Activated CD8-positive, alpha-beta memory T cell treated with anti-CD3 and anti-CD28 coated beads for 4 hours (primary cell): ENCODE measurements at regions not wholly inside any gene's neighbourhood (a gene's known extent, or its start where the extent isn't known, plus 50 kb on each side); places are given as distances from the start of the nearest gene placed in this dataset.
"Not testable (repeated sequence)": the region's sequence is repeated elsewhere in the genome, so short reads cannot be mapped to it uniquely, and the experiment has no call there.

ENCODE experiments used
- DNase-seq, 2 donors: peaks; one replicate each; pipeline ENCODE4 v3.0.0-alpha.2; 2020; ENCODE audit warnings: low read depth in 2 of 2

DNA sequence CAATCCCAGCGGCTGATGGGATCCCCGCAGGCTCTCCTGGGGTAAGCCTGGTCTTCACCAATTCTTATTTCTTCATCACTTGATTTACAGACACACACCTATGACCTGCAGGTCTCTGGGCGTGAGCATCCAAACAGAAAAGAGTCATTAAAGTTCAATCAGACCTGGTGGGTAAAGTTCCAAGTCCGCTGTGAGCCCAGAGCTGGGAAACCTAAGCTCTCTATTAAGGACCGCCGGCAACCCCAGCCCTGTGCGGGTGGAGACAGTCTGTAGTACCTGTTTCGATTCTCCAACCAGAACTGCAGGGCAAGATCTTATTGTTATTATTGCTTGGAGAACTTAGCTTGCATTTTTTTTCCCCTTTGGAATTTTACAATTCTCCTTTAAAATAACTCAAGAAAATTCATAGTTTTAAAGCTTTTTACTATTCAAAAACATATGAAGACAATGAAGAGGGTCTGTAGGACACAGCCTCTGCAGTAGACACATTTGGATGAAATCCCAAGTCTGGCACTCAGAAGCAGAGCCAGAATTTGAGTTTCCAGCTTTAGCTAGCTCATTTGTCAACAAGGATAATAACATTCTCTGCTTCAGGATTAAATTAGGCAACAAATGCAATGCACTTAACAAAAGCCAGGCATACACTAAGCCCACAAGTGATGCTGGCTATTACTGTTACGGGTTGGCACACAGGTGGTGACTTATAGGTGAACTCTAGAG lies 376.4 kb downstream of the INSIG2 start:
- no peak for DNase-seq

DNA sequence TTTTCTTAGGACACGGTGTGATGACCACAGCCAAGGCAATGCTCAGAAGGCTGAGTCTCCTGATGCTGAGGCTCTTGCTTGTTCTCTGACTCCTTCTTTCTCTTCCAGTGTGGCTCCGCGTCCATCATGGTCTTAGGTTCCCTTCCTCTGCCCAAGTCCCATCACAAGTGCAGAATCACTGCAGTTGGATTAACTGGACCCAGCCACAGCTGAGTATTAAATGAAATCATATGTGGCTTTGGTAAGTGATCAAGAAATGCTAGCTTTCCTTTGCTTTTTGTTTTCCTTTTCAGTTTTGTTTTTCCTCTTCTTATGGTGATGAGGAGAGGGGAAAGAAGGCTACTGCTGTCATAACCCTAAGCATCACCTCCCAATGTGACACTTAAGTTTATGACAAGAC lies 375.8 kb downstream of the INSIG2 start:
- DNase-seq: no peak

DNA sequence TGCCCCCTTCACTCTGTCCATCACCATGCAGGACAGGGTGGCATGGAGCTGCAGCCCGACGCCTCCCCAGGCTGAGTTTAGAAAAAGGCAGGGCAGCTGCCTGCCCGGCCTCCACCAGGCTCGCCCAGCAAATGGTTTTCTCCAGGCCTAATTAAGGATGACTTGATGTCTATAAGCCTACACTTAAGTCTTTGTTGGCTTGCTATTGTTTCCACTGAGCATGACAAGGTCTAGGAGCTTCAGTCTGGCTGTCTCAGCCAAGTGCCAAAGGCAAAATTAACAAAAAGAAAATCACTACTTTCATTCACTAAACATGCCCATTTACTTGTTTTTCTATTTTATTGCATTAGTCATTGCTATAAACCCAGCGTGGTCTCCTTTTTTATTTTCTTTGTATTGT lies 372.2 kb downstream of the INSIG2 start:
- no peak for DNase-seq

DNA sequence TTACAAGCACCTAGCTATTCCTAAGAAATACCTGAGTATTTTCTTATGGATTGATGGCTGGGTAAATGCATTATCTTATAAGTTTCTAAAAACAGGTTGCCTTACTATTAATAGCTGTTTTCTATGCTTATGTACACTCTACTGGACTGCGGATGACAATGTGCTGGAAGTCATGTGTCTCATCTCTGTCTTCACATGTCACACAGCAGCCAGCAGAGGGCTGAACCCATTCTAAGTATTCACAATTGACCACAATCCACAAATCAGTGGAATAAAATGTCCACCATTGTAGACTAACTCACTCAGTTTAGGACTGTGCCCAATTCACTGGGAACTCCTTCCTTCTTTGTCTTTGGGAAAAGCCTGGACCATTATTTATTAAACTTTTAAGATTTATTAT lies 371.2 kb downstream of the INSIG2 start:
- DNase-seq: no peak

DNA sequence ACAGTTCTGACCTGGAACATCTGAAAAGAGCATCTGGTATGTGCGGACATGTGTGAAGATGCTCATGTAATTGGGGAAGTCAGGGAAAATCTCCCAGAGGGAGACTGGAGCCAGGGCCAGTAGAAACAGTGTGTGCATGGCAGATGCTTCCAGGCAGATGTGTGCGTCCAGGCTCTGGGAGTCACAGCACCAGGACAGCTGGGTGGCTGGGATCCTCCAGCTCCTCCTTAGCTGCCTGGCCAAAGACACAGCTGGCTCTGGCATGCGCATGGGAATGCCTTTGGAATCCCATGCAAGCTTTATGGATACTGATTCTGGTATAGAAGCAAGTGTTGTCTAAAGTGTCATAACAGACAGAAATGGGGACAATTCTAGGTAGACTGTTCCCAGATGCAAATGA lies 369.7 kb downstream of the INSIG2 start:
- DNase-seq: no peak

DNA sequence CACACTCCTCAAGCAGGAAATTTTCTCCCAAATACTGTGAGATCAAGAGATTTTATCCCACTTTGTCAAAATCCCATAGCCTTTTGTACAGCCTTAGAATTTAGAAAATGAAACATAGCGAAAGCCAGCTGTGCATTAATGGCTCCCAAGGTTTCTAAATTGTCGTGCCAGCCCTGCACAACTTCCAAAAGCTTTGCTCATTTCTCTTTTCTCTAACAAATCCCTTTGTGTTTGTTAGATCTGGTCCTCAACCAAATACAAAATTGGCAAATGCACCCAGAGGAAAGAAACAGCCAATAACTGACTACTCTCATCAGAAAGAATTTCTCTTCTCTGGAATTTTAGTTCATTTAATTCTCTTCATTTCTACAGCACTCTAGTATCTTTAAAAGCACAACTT lies 361.1 kb downstream of the INSIG2 start:
- no peak for DNase-seq

DNA sequence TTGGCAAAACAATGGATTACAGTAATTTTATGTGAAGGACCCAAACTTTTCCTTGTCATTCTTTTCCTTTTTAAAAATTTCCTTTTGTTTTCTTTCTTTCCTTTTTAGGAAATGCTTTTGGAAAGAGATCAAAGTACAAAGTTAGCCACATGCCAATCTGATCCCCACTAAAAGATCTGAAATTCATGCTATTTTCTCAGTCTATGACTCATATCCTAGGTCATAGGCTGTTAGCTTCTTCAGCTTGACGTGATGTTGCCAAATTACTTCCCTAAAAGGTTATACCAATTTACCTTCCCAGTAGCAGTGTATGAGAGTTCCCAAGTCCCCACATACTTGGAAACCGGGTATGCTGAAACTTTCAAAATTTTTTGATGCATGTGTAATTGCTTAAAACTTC lies 355.3 kb downstream of the INSIG2 start:
- DNase-seq: no peak

DNA sequence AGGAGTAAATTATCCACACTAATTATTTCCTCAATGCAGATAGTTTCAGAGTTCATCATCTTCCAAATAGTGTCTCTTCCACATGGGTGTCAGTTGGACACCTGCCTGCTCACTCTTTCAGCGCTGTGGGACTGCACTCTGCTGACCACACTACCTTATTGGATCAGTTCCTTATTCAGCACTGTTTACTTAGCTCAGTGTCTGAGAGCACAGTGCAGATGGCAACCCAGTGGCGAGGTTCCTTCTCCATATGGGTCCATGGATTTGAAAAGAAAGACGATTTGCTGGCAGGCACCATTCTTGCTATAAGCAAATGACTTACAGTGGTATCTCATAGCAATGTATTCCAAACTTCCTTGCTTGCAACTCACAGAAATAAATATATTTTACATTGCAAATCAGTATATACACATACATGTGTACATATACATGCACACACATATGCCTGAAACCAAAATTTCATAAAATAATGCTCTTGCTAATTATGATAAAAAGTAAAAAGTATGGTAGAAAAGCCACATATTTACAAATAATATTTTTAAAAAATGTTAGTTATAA lies 354.8 kb downstream of the INSIG2 start:
- no peak for DNase-seq

DNA sequence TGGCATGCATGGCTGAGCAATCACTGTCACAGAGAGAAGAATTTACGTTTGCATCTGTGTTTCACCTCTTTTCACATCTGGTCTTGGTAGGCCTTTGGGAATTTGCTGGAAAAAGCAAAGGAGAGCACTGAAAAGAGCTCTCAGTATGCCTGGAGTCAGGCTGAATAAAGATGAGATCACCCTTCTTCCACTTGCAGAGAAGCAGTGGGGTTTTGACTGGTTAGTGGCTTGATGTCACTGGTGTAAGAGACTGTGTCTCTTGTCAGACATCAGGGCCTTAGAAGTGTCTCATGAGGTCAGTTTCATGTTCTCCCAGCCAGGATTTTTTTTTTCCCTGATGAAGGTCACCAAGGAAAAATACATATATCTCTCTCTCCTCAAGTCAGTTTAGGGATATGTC lies 353.8 kb downstream of the INSIG2 start:
- no peak for DNase-seq

DNA sequence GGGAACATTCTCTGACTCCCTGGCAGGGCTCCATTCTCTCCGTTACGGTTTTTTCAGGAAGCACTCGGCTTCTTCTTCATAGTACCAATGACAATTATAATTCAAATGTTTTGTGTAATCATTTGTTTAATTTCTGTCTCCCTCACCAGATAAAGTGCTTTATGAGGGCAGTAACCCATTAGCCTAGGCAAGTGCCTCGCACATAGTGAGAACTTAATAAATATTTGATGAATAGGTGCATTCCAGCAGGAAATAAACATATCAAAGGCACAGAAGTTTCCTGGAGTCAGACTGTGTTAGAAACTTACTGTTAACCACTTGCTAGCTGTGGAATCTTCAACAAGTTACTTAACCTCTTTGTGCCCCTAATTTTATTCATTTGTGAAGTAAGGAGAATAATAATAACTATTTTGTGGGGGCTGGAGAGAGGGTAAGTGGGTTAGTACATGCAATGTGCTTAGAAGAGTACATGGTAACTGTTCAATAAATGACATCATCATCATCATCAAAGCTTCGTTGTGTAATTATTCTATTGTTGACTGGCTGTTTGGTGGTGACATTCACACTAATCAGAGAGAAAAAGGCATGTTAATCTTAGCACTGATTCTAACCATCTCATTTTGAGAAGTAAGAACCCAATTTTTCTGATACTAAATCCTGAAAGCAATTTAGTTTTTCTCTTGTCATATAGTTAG lies 352.3 kb downstream of the INSIG2 start:
- DNase-seq: no peak

DNA sequence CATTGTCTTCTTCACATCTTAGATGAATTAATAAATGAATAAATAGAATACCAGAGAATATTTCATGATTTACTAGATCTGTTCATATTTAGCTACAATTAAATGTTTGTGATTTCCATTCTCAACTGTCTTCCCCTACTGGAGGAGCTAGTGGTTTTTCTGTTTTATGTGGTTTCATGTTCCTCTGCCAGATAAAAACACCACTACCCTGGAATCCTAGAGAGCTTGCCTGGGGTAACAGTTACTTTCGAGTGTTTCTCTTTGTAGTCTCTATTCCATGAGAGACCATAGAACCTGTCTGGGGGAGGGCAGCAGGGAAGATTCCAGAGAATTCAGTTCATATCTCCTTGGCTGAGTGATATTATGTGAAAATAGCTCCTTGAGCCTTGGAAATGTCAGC lies 349.2 kb downstream of the INSIG2 start:
- DNase-seq: no peak

DNA sequence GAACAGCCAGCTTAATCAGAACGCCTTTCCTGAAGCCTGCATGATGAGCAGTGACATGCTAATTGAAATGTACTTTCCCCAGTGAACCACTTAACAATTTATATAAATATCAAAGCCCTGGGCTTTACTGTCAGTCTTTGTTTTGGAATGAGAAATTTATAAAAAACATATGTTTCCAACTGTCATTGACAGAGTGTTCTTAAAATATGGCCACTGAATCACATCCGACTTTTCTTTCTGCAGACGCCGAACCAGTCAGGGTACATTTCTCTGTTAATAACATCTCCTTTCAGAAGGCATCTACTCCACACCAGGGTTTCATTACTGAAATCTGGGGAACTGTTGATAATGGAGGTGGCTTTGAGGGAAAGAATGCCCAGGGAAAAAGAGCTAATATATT lies 343.7 kb downstream of the INSIG2 start:
- no peak for DNase-seq

DNA sequence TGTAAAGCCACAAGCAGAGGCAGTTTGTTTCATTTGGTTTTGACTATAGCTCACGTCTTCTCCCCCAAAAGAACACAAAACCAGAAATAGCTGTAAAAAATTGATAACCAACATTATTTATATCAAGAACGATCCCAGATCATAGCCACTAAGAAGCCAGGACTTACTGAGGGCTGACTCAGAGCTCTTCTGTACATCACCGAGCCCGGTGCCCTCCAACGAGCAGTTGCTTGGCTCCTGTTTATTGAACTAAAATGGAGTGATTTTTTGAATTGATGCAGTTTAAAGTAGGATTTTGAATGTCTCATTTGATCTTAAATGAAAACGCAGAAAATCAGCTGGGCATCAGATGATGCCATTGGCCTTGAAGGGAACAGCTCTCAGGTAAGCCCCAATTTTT lies 343.3 kb downstream of the INSIG2 start:
- no peak for DNase-seq

DNA sequence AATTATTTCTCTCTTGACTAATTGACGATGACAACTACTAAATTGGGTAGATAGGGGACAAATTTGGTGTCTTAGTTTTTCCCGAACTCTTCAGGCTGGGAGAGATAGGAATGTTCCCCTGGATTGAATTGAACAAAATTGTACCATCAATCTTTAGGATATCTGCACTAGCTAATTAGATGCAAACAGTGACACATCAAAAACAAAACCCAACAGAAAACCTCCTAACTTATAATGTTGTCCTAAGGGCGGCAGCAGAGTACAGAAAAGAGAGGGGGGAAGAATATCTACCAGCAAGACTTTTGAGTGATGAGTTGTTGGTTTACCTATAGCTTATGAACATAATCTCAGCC lies 342.9 kb downstream of the INSIG2 start:
- DNase-seq: no peak

DNA sequence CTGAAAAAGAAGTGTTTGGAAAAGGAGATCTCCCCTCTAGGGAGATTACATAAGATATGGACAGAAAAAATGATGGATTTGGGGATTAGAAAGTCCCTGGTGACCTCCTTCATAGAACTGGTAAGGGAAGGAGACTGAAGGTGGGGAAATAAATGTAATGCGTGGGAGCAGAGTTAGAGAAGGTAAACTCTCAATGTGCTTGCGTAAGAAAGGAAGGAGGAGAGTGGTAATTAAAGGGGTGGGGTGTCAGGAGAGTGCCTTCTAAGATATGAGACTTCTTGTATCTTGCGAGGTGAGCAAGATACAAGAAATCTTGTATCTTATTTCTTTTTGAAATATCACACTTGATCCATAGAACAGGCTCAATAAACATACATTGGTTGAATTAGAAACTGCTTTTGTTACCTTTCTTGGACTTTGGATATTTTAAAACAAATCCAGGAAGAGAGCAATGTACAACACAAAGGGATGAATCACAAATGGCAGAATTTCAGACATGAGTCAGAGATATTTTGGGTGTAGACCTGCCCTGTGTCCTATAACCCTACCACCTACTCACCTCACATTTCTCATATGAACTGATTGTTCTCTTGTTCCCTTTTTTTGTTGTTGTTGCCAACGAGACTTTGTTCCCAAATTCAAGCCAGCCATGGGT lies 342.4 kb downstream of the INSIG2 start:
- DNase-seq: no peak

DNA sequence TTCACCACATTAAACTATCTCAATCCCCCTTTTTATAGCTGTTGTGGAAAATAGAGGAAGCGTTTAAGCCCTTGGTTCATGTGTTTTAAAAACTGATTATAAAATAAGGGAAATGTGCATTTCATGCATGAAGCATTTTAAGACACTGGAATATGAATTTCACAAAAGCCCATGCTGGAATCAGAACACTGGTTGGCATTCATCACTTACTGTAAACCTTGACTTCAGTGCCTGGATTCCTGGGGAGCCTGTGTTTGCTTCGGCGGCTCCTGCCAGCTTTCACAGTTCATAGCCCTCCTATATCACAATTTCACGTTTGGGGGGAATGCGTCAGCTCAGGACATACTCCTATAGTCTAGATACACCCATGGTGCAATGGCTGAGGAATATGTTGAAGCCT lies 336.9 kb downstream of the INSIG2 start:
- DNase-seq: no peak

DNA sequence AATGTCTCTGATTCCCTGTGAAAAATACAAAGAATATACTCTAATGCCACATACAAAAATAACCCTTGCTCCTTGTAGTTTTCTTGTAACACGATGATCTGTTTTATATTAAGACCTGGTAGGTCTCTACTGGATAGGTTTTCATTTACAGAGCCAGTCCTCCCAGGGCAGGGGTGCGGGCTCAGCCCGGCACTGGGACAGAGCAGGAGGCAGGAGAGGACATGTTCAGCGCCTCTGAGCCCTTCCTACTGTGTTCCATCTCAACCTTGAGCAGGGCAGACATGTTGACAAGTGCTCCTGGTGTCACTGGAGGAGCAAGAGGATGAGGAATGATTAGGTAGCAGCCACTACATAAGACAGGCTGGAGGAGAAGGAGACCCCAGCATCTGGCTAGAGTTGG lies 335.5 kb downstream of the INSIG2 start:
- no peak for DNase-seq

DNA sequence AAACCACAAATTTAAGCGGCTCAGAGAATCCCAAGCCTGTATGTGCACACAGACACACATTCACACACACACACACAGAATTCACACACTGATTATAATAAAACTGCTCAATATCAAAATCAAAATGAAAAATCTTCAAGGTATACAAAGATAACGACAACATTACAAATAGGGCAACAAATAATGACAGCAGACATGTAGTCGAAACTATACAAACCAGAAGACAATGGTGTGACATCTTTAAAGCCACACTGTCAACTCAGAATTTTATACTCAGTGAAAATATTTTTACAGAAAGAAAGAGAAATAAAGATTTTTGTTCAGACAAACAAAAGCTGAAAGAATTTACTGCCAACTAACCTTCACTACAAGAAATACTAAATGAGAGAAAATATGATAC lies 333.4 kb downstream of the INSIG2 start:
- no peak for DNase-seq

DNA sequence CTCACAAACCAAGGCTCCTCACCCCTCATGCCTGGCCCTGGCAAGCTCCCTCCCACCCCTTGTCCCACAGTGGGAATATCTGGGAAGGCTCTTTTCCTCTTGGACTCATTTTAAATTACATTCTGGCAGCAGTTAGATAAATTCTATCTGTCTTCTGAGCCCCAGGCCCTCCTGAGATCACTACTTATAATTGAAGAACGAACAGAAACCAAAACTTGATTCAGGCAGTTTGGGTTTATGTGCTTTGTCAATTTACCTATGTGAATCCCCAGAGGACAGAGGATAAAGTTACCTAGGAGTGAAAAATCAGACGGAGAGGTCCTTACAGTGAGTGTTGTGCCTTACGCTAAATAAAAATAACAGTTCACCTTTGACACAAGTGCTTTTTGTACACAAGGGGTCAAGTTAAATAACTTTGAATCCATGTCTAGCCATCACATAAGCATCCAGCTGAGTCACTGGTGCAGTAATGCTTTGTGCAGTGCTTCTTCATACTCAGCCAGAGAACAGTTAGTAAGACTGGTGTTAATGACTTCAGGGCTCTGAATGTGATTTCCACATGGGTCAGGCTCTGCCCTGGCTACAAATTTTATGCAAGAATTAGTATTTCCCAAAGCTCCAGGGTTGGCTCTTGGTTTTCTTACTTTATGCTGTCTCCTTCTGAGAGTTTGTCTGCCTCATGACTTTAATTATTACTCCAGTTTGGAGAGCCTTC lies 329.3 kb downstream of the INSIG2 start:
- DNase-seq: no peak

DNA sequence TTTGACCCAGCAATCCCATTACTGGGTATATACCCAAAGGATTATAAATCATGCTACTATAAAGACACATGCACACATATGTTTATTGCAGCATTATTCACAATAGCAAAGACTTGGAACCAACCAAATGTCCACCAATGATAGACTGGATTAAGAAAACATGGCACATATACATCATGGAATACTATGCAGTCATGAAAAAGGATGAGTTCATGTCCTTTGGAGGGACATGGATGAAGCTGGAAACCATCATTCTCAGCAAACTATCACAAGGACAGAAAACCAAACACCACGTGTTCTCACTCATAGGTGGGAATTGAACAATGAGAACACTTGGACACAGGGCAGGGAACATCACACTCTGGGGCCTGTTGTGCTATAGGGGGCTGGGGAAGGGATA lies 326.9 kb downstream of the INSIG2 start:
- DNase-seq: not testable (repeated sequence)

DNA sequence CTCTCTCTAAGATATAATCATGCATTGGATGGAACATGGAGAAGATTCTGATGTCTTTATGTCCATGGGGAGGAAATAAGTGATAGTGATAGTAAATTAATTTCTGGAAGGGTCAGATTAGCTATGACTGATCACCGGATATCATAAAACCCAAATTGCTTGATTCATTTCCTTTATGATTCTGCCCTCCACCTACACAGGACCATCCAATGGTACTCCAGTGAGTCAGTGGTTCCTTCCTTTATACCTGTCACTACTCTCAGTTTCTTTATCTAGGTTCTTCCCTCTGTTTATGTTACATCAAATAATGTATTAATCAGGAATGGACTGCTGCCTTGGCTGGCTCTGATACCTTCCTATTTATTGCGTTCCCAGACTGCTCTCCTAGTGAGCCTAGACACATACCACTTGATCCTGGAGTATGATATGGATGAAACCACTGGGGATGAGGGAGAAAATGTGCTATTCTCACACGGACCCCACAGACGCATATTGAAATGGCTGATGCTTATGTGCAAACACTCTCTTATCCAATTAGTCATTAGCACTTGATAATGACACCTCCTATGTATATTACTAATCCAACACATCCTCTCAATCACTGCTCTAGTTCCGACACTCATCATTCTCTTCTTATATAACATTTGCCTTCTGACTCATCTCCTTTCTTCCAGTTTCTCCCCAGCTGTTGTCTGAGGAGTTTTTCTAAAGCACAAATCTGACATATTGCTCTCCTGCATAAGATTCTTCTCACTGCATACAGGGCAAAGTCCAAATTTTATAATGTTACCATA lies 315.6 kb downstream of the INSIG2 start:
- DNase-seq: no peak

DNA sequence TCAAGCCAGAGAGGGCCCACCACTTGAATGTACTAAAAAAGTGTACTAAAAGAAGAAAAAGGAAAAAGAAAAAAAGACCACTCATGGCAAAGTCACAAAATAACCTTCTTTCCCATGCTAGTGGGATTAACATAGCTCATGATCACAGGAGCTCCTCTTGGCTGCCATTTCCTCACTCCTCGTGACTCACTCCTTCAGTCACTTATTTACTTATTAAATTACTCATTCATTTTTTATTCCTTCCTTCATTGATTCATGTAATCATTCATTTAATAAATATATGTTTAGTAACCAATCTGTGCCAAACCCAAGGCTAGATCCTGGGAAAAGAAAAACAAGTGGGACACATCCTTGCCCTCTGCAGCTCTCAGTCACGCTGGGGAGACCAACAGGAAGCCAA lies 300.5 kb downstream of the INSIG2 start:
- DNase-seq: no peak
